ENCODE measurements at regions not wholly inside any gene's neighbourhood (a gene's known extent, or its start where the extent isn't known, plus 50 kb on each side); places are given as distances from the start of the nearest gene placed in this dataset.

- no peak for DNase-seq (ENCODE audit: low read depth in 1 of 2, low spot score in 1 of 2)
These were observed 52.5 kb upstream of the C9orf72 start for GRCh38 chr9:27625751-27626150.

- DNase-seq (ENCODE audit: low read depth in 1 of 2, low spot score in 1 of 2) = no peak
These were observed 53.2 kb upstream of the C9orf72 start for GRCh38 chr9:27626244-27627187.

GRCh38 chr9:27627188-27627564, 53.9 kb upstream of the C9orf72 start:
- DNase-seq (ENCODE audit: low read depth in 1 of 2, low spot score in 1 of 2) = no peak

GRCh38 chr9:27628311-27628710, 55.0 kb upstream of the C9orf72 start:
- no peak for DNase-seq (ENCODE audit: low read depth in 1 of 2, low spot score in 1 of 2)

GRCh38 chr9:27629425-27629824, 56.1 kb upstream of the C9orf72 start:
- no peak for DNase-seq (ENCODE audit: low read depth in 1 of 2, low spot score in 1 of 2)

GRCh38 chr9:27632254-27632653, 59.0 kb upstream of the C9orf72 start:
- no peak for DNase-seq (ENCODE audit: low read depth in 1 of 2, low spot score in 1 of 2)

- DNase-seq (ENCODE audit: low read depth in 1 of 2, low spot score in 1 of 2) = no peak
These were observed 60.5 kb upstream of the C9orf72 start for GRCh38 chr9:27633764-27634163.

GRCh38 chr9:27634879-27635278, 61.6 kb upstream of the C9orf72 start:
- no peak for DNase-seq (ENCODE audit: low read depth in 1 of 2, low spot score in 1 of 2)

- no peak for DNase-seq (ENCODE audit: low read depth in 1 of 2, low spot score in 1 of 2)
These were observed 65.4 kb upstream of the C9orf72 start for GRCh38 chr9:27638716-27639115.

- DNase-seq (ENCODE audit: low read depth in 1 of 2, low spot score in 1 of 2) = no peak
These were observed 72.0 kb upstream of the C9orf72 start for GRCh38 chr9:27645161-27645840.

- no peak for DNase-seq (ENCODE audit: low read depth in 1 of 2, low spot score in 1 of 2)
These were observed 80.0 kb upstream of the C9orf72 start for GRCh38 chr9:27653246-27653645.

- DNase-seq (ENCODE audit: low read depth in 1 of 2, low spot score in 1 of 2) = no peak
These were observed 80.7 kb upstream of the C9orf72 start for GRCh38 chr9:27653957-27654356.

- no peak for DNase-seq (ENCODE audit: low read depth in 1 of 2, low spot score in 1 of 2)
These were observed 81.5 kb upstream of the C9orf72 start for GRCh38 chr9:27654629-27655285.

- no peak for DNase-seq (ENCODE audit: low read depth in 1 of 2, low spot score in 1 of 2)
These were observed 82.2 kb upstream of the C9orf72 start for GRCh38 chr9:27655441-27655840.

- no peak for DNase-seq (ENCODE audit: low read depth in 1 of 2, low spot score in 1 of 2)
These were observed 85.7 kb upstream of the C9orf72 start for GRCh38 chr9:27659001-27659400.

GRCh38 chr9:27659571-27659970, 86.3 kb upstream of the C9orf72 start:
- no peak for DNase-seq (ENCODE audit: low read depth in 1 of 2, low spot score in 1 of 2)

GRCh38 chr9:27660148-27660547, 86.9 kb upstream of the C9orf72 start:
- DNase-seq (ENCODE audit: low read depth in 1 of 2, low spot score in 1 of 2) = no peak

- DNase-seq (ENCODE audit: low read depth in 1 of 2, low spot score in 1 of 2) = no peak
These were observed 90.2 kb upstream of the C9orf72 start for GRCh38 chr9:27663526-27663925.

- DNase-seq (ENCODE audit: low read depth in 1 of 2, low spot score in 1 of 2) = no peak
These were observed 91.0 kb upstream of the C9orf72 start for GRCh38 chr9:27664121-27664779.

GRCh38 chr9:27665136-27665535, 91.9 kb upstream of the C9orf72 start:
- DNase-seq (ENCODE audit: low read depth in 1 of 2, low spot score in 1 of 2) = no peak

GRCh38 chr9:27668280-27668679, 95.0 kb upstream of the C9orf72 start:
- no peak for DNase-seq (ENCODE audit: low read depth in 1 of 2, low spot score in 1 of 2)

All from stimulated activated CD4-positive, alpha-beta T cell treated with anti-CD3 and anti-CD28 coated beads, Interleukin-15, amount 100 ng/mL, for 1 hour (primary cell).